HG02623 (cell line): ENCODE measurements at regions not wholly inside any gene's neighbourhood (a gene's known extent, or its start where the extent isn't known, plus 50 kb on each side); places are given as distances from the start of the nearest gene placed in this dataset.

Experiments
- ATAC-seq: cut with Tn5 transposase; IDR thresholded peaks from one replicate; pipeline ENCODE4 v1.9.1; 2021; ENCODE audit warnings: moderate library complexity; ENCODE audit not compliant: unreplicated experiment

- no peak for ATAC-seq
These were observed 215.0 kb upstream of the CDIN1 start for GRCh38 chr15:36364377-36364776.

- no peak for ATAC-seq
These were observed 213.5 kb upstream of the CDIN1 start for GRCh38 chr15:36365963-36366362.

- no peak for ATAC-seq
These were observed 209.2 kb upstream of the CDIN1 start for GRCh38 chr15:36370051-36370730.

GRCh38 chr15:36370731-36371112, 208.7 kb upstream of the CDIN1 start:
- ATAC-seq, result no peak

- no peak for ATAC-seq
These were observed 207.9 kb upstream of the CDIN1 start for GRCh38 chr15:36371509-36371908.

GRCh38 chr15:36372968-36373367, 206.5 kb upstream of the CDIN1 start:
- no peak for ATAC-seq

- ATAC-seq, result no peak
These were observed 205.9 kb upstream of the CDIN1 start for GRCh38 chr15:36373550-36373949.

GRCh38 chr15:36389107-36389506, 190.3 kb upstream of the CDIN1 start:
- ATAC-seq, result no peak

- no peak for ATAC-seq
These were observed 188.9 kb upstream of the CDIN1 start for GRCh38 chr15:36390491-36390890.

- ATAC-seq, result no peak
These were observed 186.7 kb upstream of the CDIN1 start for GRCh38 chr15:36392676-36393266.

GRCh38 chr15:36398212-36398611, 181.2 kb upstream of the CDIN1 start:
- no peak for ATAC-seq

GRCh38 chr15:36399276-36399675, 180.2 kb upstream of the CDIN1 start:
- ATAC-seq, result no peak

GRCh38 chr15:36400936-36401585, 178.4 kb upstream of the CDIN1 start:
- no peak for ATAC-seq

- no peak for ATAC-seq
These were observed 177.8 kb upstream of the CDIN1 start for GRCh38 chr15:36401586-36401966.

- no peak for ATAC-seq
These were observed 176.1 kb upstream of the CDIN1 start for GRCh38 chr15:36403351-36403750.

GRCh38 chr15:36406366-36406765, 173.1 kb upstream of the CDIN1 start:
- ATAC-seq, result no peak

GRCh38 chr15:36406911-36407310, 172.5 kb upstream of the CDIN1 start:
- no peak for ATAC-seq

GRCh38 chr15:36407647-36408046, 171.8 kb upstream of the CDIN1 start:
- no peak for ATAC-seq

- no peak for ATAC-seq
These were observed 169.6 kb upstream of the CDIN1 start for GRCh38 chr15:36409819-36410218.

- ATAC-seq, result no peak
These were observed 164.8 kb upstream of the CDIN1 start for GRCh38 chr15:36414670-36415069.

- no peak for ATAC-seq
These were observed 163.8 kb upstream of the CDIN1 start for GRCh38 chr15:36415643-36416042.

- no peak for ATAC-seq
These were observed 156.8 kb upstream of the CDIN1 start for GRCh38 chr15:36422631-36423030.
